ENCODE measurements at regions not wholly inside any gene's neighbourhood (a gene's known extent, or its start where the extent isn't known, plus 50 kb on each side); places are given as distances from the start of the nearest gene placed in this dataset.

DNA sequence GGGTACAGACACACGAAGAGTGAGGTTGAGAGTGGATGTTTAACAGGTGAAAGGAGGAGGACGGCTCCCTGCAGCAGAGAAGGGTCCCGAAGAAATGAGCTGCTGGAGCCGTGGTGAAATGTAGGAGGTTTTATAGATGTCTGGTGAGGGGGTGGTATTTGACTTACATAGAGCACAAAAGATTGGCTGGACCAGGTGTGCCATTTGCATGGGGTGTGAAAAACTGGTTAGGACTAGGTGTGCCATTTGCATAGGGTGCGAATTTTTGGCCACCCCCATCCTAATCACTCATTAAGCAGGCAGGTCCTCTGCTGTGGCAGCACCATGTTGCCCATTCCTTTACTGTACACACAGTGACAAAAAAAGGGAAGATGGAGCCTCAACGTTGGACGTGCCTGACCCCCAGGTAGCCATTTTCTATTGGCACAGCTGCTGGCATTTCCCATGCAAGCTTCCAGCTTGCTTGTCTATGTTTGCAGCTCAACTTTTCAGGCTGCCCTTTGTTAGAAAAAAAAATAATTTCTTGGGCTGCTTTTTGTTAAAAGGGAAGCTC is 581.7 kb upstream of the B3GAT1 start:
- CTCF ChIA-PET (ENCODE audit: partially characterized antibody) = interaction anchor here (1.6 kb wide), 1 partner anchor 267 kb away, joined by 3 read pairs; no protein-coding TSS in a partner anchor
- no peak overlapping the region for H3K56ac ChIP-seq (replicated peaks; ENCODE audit: insufficient read length, low read depth, low read length)
- peak overlapping the region; percentile 69 for H2BK12ac ChIP-seq (ENCODE audit: low read depth, low read length)
- TF ChIP-seq POU5F1 (IDR thresholded peaks at IDR 0.05; ENCODE audit: low read depth, low read length) (no peak), YY1 (IDR thresholded peaks at IDR 0.05; ENCODE audit: low read depth, low read length) (peak; percentile 50; the same call in 1 of the 2 replicates), TBP (IDR thresholded peaks at IDR 0.05; ENCODE audit: low read depth, low read length) (0 out of 2 replicates have a peak, but pooled peaks have one; percentile 29), TAF1 (IDR thresholded peaks at IDR 0.05; ENCODE audit: low read depth, low read length) (0 out of 2 replicates have a peak, but pooled peaks have one; percentile 26), POLR2A (IDR thresholded peaks at IDR 0.05; ENCODE audit: control extremely low read depth in 1 of 2, low read depth in 2 of 2, low read length in 2 of 2) (peak in 1 of 2 experiments; percentile 29; a peak in 1 of 3 replicates), CHD2 (IDR thresholded peaks at IDR 0.05; ENCODE audit: low read length) (no peak), TEAD4 (IDR thresholded peaks at IDR 0.05; ENCODE audit: low read depth, low read length) (no peak), HDAC2 (IDR thresholded peaks at IDR 0.05; ENCODE audit: borderline replicate concordance in 1 of 2, low read depth in 2 of 2, low read length in 2 of 2) (no peak)
- TF ChIP-seq, protein P1, sequence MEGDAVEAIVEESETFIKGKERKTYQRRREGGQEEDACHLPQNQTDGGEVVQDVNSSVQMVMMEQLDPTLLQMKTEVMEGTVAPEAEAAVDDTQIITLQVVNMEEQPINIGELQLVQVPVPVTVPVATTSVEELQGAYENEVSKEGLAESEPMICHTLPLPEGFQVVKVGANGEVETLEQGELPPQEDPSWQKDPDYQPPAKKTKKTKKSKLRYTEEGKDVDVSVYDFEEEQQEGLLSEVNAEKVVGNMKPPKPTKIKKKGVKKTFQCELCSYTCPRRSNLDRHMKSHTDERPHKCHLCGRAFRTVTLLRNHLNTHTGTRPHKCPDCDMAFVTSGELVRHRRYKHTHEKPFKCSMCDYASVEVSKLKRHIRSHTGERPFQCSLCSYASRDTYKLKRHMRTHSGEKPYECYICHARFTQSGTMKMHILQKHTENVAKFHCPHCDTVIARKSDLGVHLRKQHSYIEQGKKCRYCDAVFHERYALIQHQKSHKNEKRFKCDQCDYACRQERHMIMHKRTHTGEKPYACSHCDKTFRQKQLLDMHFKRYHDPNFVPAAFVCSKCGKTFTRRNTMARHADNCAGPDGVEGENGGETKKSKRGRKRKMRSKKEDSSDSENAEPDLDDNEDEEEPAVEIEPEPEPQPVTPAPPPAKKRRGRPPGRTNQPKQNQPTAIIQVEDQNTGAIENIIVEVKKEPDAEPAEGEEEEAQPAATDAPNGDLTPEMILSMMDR (IDR thresholded peaks at IDR 0.05; ENCODE audit: control extremely low read depth in 1 of 3, insufficient read depth in 1 of 3, low read depth in 1 of 3, low read length in 3 of 3) = no peak
- TF ChIP-seq, protein P2, sequence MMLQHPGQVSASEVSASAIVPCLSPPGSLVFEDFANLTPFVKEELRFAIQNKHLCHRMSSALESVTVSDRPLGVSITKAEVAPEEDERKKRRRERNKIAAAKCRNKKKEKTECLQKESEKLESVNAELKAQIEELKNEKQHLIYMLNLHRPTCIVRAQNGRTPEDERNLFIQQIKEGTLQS (IDR thresholded peaks at IDR 0.05; ENCODE audit: insufficient read depth, low read depth, low read length) = no peak
- H3K23me2 ChIP-seq (ENCODE audit: low read depth, low read length) = no peaks in the 10 kb centered on the region; the same call in 1 of the 2 replicates
- no peak overlapping the region for H4K8ac ChIP-seq (ENCODE audit: extremely low read depth, insufficient read depth, low read length)
- H4K5ac ChIP-seq (ENCODE audit: insufficient read length, low read depth, low read length) = peak overlapping the region; percentile 4
- H3K4me2 ChIP-seq (ENCODE audit: insufficient read depth in 1 of 2, low read depth in 2 of 2, low read length in 2 of 2) = peak overlapping the region; percentile 1 to 71; a peak in 2 of 4 replicates
- H2AK5ac ChIP-seq (ENCODE audit: low read depth, low read length) = peak overlapping the region; percentile 70
- H4K91ac ChIP-seq (replicated peaks; ENCODE audit: insufficient read length, low read length) = peak overlapping the region; percentile 92
- no peak overlapping the region for H3K9ac ChIP-seq (replicated peaks in 1 of 4; ENCODE audit: extremely low read depth in 1 of 4, low read depth in 3 of 4, low read length in 3 of 4)
- H3K79me1 ChIP-seq (ENCODE audit: low read depth, low read length) = no peaks in the 10 kb centered on the region
- H3K9me3 ChIP-seq (ENCODE audit: insufficient read depth in 2 of 2, low read depth in 1 of 2, low read length in 1 of 2) = no peaks in the 10 kb centered on the region
- H3K23ac ChIP-seq (ENCODE audit: insufficient read length) = no peak overlapping the region
- FAIRE-seq = no peak
- no peaks in the 10 kb centered on the region for H4K20me1 ChIP-seq (replicated peaks in 1 of 2; ENCODE audit: control insufficient read depth in 1 of 2, insufficient read depth in 2 of 2, low read length in 2 of 2)
- no peak overlapping the region for H3K4ac ChIP-seq (replicated peaks; ENCODE audit: insufficient read length, low read depth, low read length)
- H3K4me1 ChIP-seq (replicated peaks in 1 of 4; ENCODE audit: control insufficient read depth in 3 of 4, insufficient read depth in 4 of 4, low read length in 3 of 4) = peaks cover 10 to 32% (median 29%) of the 10 kb centered on the region in 4 experiments; a peak in 6 of 7 replicates
- POLR2A ChIA-PET (ENCODE audit: partially characterized antibody) = interaction anchor here (0.6 to 1.2 kb wide), 6 partner anchors 10 to 45 kb away, joined by 3 to 4 read pairs (median 3); no protein-coding TSS in a partner anchor
- peak overlapping the region; percentile 33; the same call in 1 of the 2 replicates for H3K27ac ChIP-seq (ENCODE audit: low read depth, low read length)
- peak overlapping the region; percentile 24; the same call in 1 of the 2 replicates for H2BK20ac ChIP-seq (ENCODE audit: low read length)
- 0 out of 2 replicates have a peak overlapping the region, but pooled peaks have one; percentile 3 for H2BK15ac ChIP-seq (ENCODE audit: low read length)
- H2BK5ac ChIP-seq (ENCODE audit: low read depth, low read length) = peak overlapping the region; percentile 96
- H3K79me2 ChIP-seq (ENCODE audit: control insufficient read depth in 1 of 2, insufficient read depth in 2 of 2, low read length in 2 of 2) = no peaks in the 10 kb centered on the region
- H3K14ac ChIP-seq (ENCODE audit: insufficient read length) = no peak overlapping the region
- peak overlapping the region; percentile 41 for H2BK120ac ChIP-seq (replicated peaks; ENCODE audit: low read depth, low read length)
- H2AFZ ChIP-seq (ENCODE audit: low read length) = no peak overlapping the region
- no peaks in the 10 kb centered on the region for H3K36me3 ChIP-seq (ENCODE audit: control insufficient read depth in 2 of 4, insufficient read depth in 4 of 4, low read length in 3 of 4)
- peak overlapping the region; percentile 93 for H3K18ac ChIP-seq (ENCODE audit: extremely low read depth, low read length)
- no peak for DNase-seq (ENCODE audit: low read depth in 1 of 2, low spot score in 2 of 2)
- H3K4me3 ChIP-seq (ENCODE audit: extremely low read depth in 1 of 4, insufficient read depth in 2 of 4, low read depth in 3 of 4, low read length in 4 of 4) = peak overlapping the region in 1 of 4 experiments; percentile 14; a peak in 1 of 8 replicates
- WGBS, 2 experiments (ENCODE audit: extremely low coverage in 1 of 2, insufficient coverage in 1 of 2, insufficient read length in 1 of 2, insufficient replicate concordance in 2 of 2, low coverage in 1 of 2, low lambda C conversion rate in 2 of 2, missing lambda C conversion rate in 1 of 2) = 65% methylated on average over 7 of the region's 7 CpGs; no CpG with 5 or more reads in 1 of the 2 experiments
- H3K27me3 ChIP-seq (replicated peaks in 1 of 4; ENCODE audit: control insufficient read depth in 3 of 4, extremely low read depth in 1 of 4, insufficient read depth in 3 of 4, low read length in 3 of 4) = no peaks in the 10 kb centered on the region
